ENCODE measurements at regions not wholly inside any gene's neighbourhood (a gene's known extent, or its start where the extent isn't known, plus 50 kb on each side); places are given as distances from the start of the nearest gene placed in this dataset.

GRCh38 chr20:24815196-24815815, 133.8 kb upstream of the CST7 start:
- DNase-seq (ENCODE audit: low spot score), result no peak

- DNase-seq (ENCODE audit: low spot score), result no peak
Measured at GRCh38 chr20:24815931-24816330, 133.1 kb upstream of the CST7 start.

GRCh38 chr20:24816431-24816830, 132.6 kb upstream of the CST7 start:
- no peak for DNase-seq (ENCODE audit: low spot score)

- no peak for DNase-seq (ENCODE audit: low spot score)
Measured at GRCh38 chr20:24816907-24817306, 132.2 kb upstream of the CST7 start.

- no peak for DNase-seq (ENCODE audit: low spot score)
Measured at GRCh38 chr20:24817351-24817750, 131.7 kb upstream of the CST7 start.

GRCh38 chr20:24818056-24818455, 131.0 kb upstream of the CST7 start:
- DNase-seq (ENCODE audit: low spot score), result no peak

- DNase-seq (ENCODE audit: low spot score), result no peak
Measured at GRCh38 chr20:24819331-24819965, 129.6 kb upstream of the CST7 start.

GRCh38 chr20:24820345-24820744, 128.7 kb upstream of the CST7 start:
- DNase-seq (ENCODE audit: low spot score), result no peak

GRCh38 chr20:24821391-24821790, 127.7 kb upstream of the CST7 start:
- DNase-seq (ENCODE audit: low spot score), result no peak

- no peak for DNase-seq (ENCODE audit: low spot score)
Measured at GRCh38 chr20:24823176-24823784, 125.8 kb upstream of the CST7 start.

- no peak for DNase-seq (ENCODE audit: low spot score)
Measured at GRCh38 chr20:24823989-24824693, 124.9 kb upstream of the CST7 start.

GRCh38 chr20:24825591-24825990, 123.5 kb upstream of the CST7 start:
- no peak for DNase-seq (ENCODE audit: low spot score)

GRCh38 chr20:24827603-24828295, 121.3 kb upstream of the CST7 start:
- DNase-seq (ENCODE audit: low spot score), result no peak

GRCh38 chr20:24828992-24829648, 119.9 kb upstream of the CST7 start:
- no peak for DNase-seq (ENCODE audit: low spot score)

- DNase-seq (ENCODE audit: low spot score), result no peak
Measured at GRCh38 chr20:24829649-24830370, 119.3 kb upstream of the CST7 start.

- no peak for DNase-seq (ENCODE audit: low spot score)
Measured at GRCh38 chr20:24830649-24831048, 118.4 kb upstream of the CST7 start.

- no peak for DNase-seq (ENCODE audit: low spot score)
Measured at GRCh38 chr20:24831232-24831631, 117.8 kb upstream of the CST7 start.

- DNase-seq (ENCODE audit: low spot score), result no peak
Measured at GRCh38 chr20:24832518-24832917, 116.6 kb upstream of the CST7 start.

- DNase-seq (ENCODE audit: low spot score), result no peak
Measured at GRCh38 chr20:24833592-24833991, 115.5 kb upstream of the CST7 start.

- no peak for DNase-seq (ENCODE audit: low spot score)
Measured at GRCh38 chr20:24834310-24834709, 114.8 kb upstream of the CST7 start.

GRCh38 chr20:24835195-24835594, 113.9 kb upstream of the CST7 start:
- DNase-seq (ENCODE audit: low spot score), result no peak
